ENCODE measurements at regions not wholly inside any gene's neighbourhood (a gene's known extent, or its start where the extent isn't known, plus 50 kb on each side); places are given as distances from the start of the nearest gene placed in this dataset.

GRCh38 chr5:4222147-4222546 lies 626.5 kb downstream of the IRX1 start:
- no peak for TF ChIP-seq EP300 (IDR thresholded peaks at IDR 0.05)
- TF ChIP-seq, protein P1, sequence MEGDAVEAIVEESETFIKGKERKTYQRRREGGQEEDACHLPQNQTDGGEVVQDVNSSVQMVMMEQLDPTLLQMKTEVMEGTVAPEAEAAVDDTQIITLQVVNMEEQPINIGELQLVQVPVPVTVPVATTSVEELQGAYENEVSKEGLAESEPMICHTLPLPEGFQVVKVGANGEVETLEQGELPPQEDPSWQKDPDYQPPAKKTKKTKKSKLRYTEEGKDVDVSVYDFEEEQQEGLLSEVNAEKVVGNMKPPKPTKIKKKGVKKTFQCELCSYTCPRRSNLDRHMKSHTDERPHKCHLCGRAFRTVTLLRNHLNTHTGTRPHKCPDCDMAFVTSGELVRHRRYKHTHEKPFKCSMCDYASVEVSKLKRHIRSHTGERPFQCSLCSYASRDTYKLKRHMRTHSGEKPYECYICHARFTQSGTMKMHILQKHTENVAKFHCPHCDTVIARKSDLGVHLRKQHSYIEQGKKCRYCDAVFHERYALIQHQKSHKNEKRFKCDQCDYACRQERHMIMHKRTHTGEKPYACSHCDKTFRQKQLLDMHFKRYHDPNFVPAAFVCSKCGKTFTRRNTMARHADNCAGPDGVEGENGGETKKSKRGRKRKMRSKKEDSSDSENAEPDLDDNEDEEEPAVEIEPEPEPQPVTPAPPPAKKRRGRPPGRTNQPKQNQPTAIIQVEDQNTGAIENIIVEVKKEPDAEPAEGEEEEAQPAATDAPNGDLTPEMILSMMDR (IDR thresholded peaks at IDR 0.05), result no peak
- TF ChIP-seq POLR2A (IDR thresholded peaks at IDR 0.05), result no peak

Measured in ovary (tissue), 3 donors.